Bronchial epithelial cell (primary cell): ENCODE measurements at regions not wholly inside any gene's neighbourhood (a gene's known extent, or its start where the extent isn't known, plus 50 kb on each side); places are given as distances from the start of the nearest gene placed in this dataset.
A peak's percentile ranks its signal among the peaks of the same experiment; 100 is the strongest.

ENCODE experiments used
- DNase-seq: peaks from one replicate; pipeline ENCODE4 v3.0.0-alpha.2; 2010; ENCODE audit warnings: low read depth
- FAIRE-seq: peaks from 2 replicates; lab custom pipeline; 2011; peaks lifted over from hg19 to GRCh38; lab: Jason Lieb, UNC
- H3K27me3 ChIP-seq: 2 replicates; pipeline ENCODE4 v1.5.1; 2011; ENCODE audit warnings: low read length; ENCODE audit not compliant: control insufficient read depth, insufficient read depth
- H3K36me3 ChIP-seq: 2 replicates; pipeline ENCODE4 v1.5.1; 2011; ENCODE audit warnings: low read length; ENCODE audit not compliant: control insufficient read depth, insufficient read depth
- H3K4me3 ChIP-seq: 2 replicates; pipeline ENCODE4 v1.5.1; 2011; ENCODE audit warnings: mild to moderate bottlenecking, low read depth, low read length, control low read depth
- CTCF ChIP-seq: IDR thresholded peaks from 2 replicates; pipeline ENCODE4 v1.5.1; 2011; ENCODE audit warnings: mild to moderate bottlenecking, moderate library complexity, low read length, control low read depth, inconsistent platforms; ENCODE audit not compliant: insufficient read depth, severe bottlenecking

- H3K4me3 ChIP-seq, result no peak overlapping the region
- no peaks in the 10 kb centered on the region for H3K27me3 ChIP-seq
- DNase-seq (peak; percentile 0), FAIRE-seq (no peak)
- no peak for TF ChIP-seq CTCF
- no peaks in the 10 kb centered on the region for H3K36me3 ChIP-seq
Observed at GRCh38 chr13:90015565-90016507, 1331.7 kb upstream of the MIR17HG start.

- H3K4me3 ChIP-seq, result no peak overlapping the region
- FAIRE-seq, result no peak
- no peaks in the 10 kb centered on the region for H3K27me3 ChIP-seq
- TF ChIP-seq CTCF, result no peak
- H3K36me3 ChIP-seq, result no peaks in the 10 kb centered on the region
- no peak for DNase-seq
Observed at GRCh38 chr13:90016688-90017087, 1330.8 kb upstream of the MIR17HG start.

- DNase-seq (no peak), FAIRE-seq (no peak)
- Histone ChIP-seq H3K27me3 (no peaks in the 10 kb centered on the region), H3K36me3 (no peaks in the 10 kb centered on the region), H3K4me3 (no peak overlapping the region)
- no peak for TF ChIP-seq CTCF
Observed at GRCh38 chr13:90020536-90021070, 1326.9 kb upstream of the MIR17HG start.

GRCh38 chr13:90027409-90027808 is 1320.1 kb upstream of the MIR17HG start:
- no peaks in the 10 kb centered on the region for H3K27me3 ChIP-seq
- FAIRE-seq (no peak), DNase-seq (no peak)
- H3K36me3 ChIP-seq, result no peaks in the 10 kb centered on the region
- H3K4me3 ChIP-seq, result no peak overlapping the region
- TF ChIP-seq CTCF, result no peak

GRCh38 chr13:90032313-90032712 is 1315.2 kb upstream of the MIR17HG start:
- DNase-seq (no peak), FAIRE-seq (no peak)
- no peaks in the 10 kb centered on the region for H3K27me3 ChIP-seq
- H3K4me3 ChIP-seq, result no peak overlapping the region
- no peaks in the 10 kb centered on the region for H3K36me3 ChIP-seq
- TF ChIP-seq CTCF, result no peak
